ENCODE measurements at regions not wholly inside any gene's neighbourhood (a gene's known extent, or its start where the extent isn't known, plus 50 kb on each side); places are given as distances from the start of the nearest gene placed in this dataset.

- H3K4me3 Mint-ChIP-seq: no peak overlapping the region
- no peak for TF ChIP-seq MYBL2 (CRISPR knock-in tag; IDR thresholded peaks at IDR 0.05)
- no peak for TF ChIP-seq ELF4 (CRISPR knock-in tag; IDR thresholded peaks at IDR 0.05; ENCODE audit: low read depth)
- TF ChIP-seq, protein P1, sequence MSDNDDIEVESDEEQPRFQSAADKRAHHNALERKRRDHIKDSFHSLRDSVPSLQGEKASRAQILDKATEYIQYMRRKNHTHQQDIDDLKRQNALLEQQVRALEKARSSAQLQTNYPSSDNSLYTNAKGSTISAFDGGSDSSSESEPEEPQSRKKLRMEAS (CRISPR knock-in tag; IDR thresholded peaks at IDR 0.05): no peak
- TF ChIP-seq ZNF317 (CRISPR knock-in tag; IDR thresholded peaks at IDR 0.05; ENCODE audit: borderline replicate concordance, low read depth): no peak
- no peak for TF ChIP-seq ZNF232 (CRISPR knock-in tag; IDR thresholded peaks at IDR 0.05)
- TF ChIP-seq TEAD4 (CRISPR knock-in tag; IDR thresholded peaks at IDR 0.05): no peak
- no peak for TF ChIP-seq ZBTB43 (CRISPR knock-in tag; IDR thresholded peaks at IDR 0.05)
- no peak for TF ChIP-seq SMAD4 (CRISPR knock-in tag; IDR thresholded peaks at IDR 0.05)
- TF ChIP-seq STAT6 (CRISPR knock-in tag; conservative IDR thresholded peaks at IDR 0.05; ENCODE audit: low read depth): no peak
- TF ChIP-seq ZNF512 (CRISPR knock-in tag; IDR thresholded peaks at IDR 0.05; ENCODE audit: borderline replicate concordance): no peak
- TF ChIP-seq ZNF138 (CRISPR knock-in tag; conservative IDR thresholded peaks at IDR 0.05): no peak
- TF ChIP-seq OVOL2 (CRISPR knock-in tag; IDR thresholded peaks at IDR 0.05; ENCODE audit: borderline replicate concordance): no peak
- TF ChIP-seq, protein P2, sequence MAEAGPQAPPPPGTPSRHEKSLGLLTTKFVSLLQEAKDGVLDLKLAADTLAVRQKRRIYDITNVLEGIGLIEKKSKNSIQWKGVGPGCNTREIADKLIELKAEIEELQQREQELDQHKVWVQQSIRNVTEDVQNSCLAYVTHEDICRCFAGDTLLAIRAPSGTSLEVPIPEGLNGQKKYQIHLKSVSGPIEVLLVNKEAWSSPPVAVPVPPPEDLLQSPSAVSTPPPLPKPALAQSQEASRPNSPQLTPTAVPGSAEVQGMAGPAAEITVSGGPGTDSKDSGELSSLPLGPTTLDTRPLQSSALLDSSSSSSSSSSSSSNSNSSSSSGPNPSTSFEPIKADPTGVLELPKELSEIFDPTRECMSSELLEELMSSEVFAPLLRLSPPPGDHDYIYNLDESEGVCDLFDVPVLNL (CRISPR knock-in tag; IDR thresholded peaks at IDR 0.05; ENCODE audit: borderline replicate concordance, low read depth): no peak
- TF ChIP-seq CBFB (CRISPR knock-in tag; IDR thresholded peaks at IDR 0.05; ENCODE audit: low read depth): no peak
- no peak for TF ChIP-seq SOX15 (CRISPR knock-in tag; IDR thresholded peaks at IDR 0.05)
- TF ChIP-seq, protein P3, sequence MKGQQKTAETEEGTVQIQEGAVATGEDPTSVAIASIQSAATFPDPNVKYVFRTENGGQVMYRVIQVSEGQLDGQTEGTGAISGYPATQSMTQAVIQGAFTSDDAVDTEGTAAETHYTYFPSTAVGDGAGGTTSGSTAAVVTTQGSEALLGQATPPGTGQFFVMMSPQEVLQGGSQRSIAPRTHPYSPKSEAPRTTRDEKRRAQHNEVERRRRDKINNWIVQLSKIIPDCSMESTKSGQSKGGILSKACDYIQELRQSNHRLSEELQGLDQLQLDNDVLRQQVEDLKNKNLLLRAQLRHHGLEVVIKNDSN (CRISPR knock-in tag; IDR thresholded peaks at IDR 0.05): no peak
- H3K27me3 Mint-ChIP-seq (ENCODE audit: low read depth): no peaks in the 10 kb centered on the region
- CTCF ChIA-PET: interaction anchor here (1.1 kb wide), 1 partner anchor 66 kb away, joined by 4 read pairs; no protein-coding TSS in a partner anchor
- no peak overlapping the region for H3K27ac Mint-ChIP-seq
- H3K4me1 Mint-ChIP-seq: no peaks in the 10 kb centered on the region; the same call in 1 of the 2 replicates
- ATAC-seq (no peak), DNase-seq (ENCODE audit: low spot score) (no peak)
- POLR2A ChIA-PET: no interaction called here
- H3K9me3 Mint-ChIP-seq: 0 out of 2 replicates have a peak, but pooled peaks cover 3% of the 10 kb centered on the region
- H3K36me3 Mint-ChIP-seq: peaks cover 13% of the 10 kb centered on the region
These were observed 512.8 kb downstream of the UQCRFS1 start for GRCh38 chr19:28700176-28700575.

DNA sequence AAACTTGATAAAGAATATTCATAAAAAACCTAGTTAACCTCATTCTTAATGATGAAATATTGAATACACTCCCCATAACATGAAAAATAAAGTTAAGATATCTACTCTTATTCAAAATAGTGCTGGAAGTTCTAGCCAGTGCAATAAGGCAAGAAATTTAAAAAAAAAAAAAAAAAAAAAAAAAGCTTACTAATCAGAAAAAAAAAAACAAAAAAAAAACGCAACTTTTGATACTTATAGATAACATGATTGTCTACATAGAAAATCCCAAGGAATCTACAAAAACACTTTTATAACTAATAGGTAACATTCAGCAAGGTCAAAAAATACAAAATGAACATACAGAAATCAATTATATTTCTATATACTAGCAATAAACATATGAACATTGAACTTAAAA lies 515.6 kb downstream of the UQCRFS1 start:
- DNase-seq (ENCODE audit: low spot score): no peak
- Mint-ChIP-seq H3K36me3 (peaks cover 27% of the 10 kb centered on the region), H3K27ac (no peak overlapping the region), H3K9me3 (peaks cover 19% of the 10 kb centered on the region), H3K4me1 (no peaks in the 10 kb centered on the region), H3K4me3 (no peak overlapping the region), H3K27me3 (ENCODE audit: low read depth) (no peaks in the 10 kb centered on the region)
- ATAC-seq: no peak
- POLR2A ChIA-PET: interaction anchor here (0.6 kb wide), 1 partner anchor 126 kb away, joined by 3 read pairs; no protein-coding TSS in a partner anchor
- CTCF ChIA-PET: interaction anchor here (0.5 kb wide), 1 partner anchor 1518 kb away, joined by 3 read pairs; no protein-coding TSS in a partner anchor
- TF ChIP-seq SMAD4 (CRISPR knock-in tag; IDR thresholded peaks at IDR 0.05) (no peak), ELF4 (CRISPR knock-in tag; IDR thresholded peaks at IDR 0.05; ENCODE audit: low read depth) (no peak), ETV6 (CRISPR knock-in tag; IDR thresholded peaks at IDR 0.05) (no peak), TCF7 (CRISPR knock-in tag; IDR thresholded peaks at IDR 0.05; ENCODE audit: low read depth) (no peak), NFYB (CRISPR knock-in tag; conservative IDR thresholded peaks at IDR 0.05; ENCODE audit: low read depth) (no peak), OVOL2 (CRISPR knock-in tag; IDR thresholded peaks at IDR 0.05; ENCODE audit: borderline replicate concordance) (no peak)
- TF ChIP-seq, protein P4, sequence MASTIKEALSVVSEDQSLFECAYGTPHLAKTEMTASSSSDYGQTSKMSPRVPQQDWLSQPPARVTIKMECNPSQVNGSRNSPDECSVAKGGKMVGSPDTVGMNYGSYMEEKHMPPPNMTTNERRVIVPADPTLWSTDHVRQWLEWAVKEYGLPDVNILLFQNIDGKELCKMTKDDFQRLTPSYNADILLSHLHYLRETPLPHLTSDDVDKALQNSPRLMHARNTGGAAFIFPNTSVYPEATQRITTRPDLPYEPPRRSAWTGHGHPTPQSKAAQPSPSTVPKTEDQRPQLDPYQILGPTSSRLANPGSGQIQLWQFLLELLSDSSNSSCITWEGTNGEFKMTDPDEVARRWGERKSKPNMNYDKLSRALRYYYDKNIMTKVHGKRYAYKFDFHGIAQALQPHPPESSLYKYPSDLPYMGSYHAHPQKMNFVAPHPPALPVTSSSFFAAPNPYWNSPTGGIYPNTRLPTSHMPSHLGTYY (CRISPR knock-in tag; IDR thresholded peaks at IDR 0.05): no peak
- TF ChIP-seq, protein P5, sequence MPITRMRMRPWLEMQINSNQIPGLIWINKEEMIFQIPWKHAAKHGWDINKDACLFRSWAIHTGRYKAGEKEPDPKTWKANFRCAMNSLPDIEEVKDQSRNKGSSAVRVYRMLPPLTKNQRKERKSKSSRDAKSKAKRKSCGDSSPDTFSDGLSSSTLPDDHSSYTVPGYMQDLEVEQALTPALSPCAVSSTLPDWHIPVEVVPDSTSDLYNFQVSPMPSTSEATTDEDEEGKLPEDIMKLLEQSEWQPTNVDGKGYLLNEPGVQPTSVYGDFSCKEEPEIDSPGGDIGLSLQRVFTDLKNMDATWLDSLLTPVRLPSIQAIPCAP (CRISPR knock-in tag; IDR thresholded peaks at IDR 0.05): no peak
- TF ChIP-seq, protein P6, sequence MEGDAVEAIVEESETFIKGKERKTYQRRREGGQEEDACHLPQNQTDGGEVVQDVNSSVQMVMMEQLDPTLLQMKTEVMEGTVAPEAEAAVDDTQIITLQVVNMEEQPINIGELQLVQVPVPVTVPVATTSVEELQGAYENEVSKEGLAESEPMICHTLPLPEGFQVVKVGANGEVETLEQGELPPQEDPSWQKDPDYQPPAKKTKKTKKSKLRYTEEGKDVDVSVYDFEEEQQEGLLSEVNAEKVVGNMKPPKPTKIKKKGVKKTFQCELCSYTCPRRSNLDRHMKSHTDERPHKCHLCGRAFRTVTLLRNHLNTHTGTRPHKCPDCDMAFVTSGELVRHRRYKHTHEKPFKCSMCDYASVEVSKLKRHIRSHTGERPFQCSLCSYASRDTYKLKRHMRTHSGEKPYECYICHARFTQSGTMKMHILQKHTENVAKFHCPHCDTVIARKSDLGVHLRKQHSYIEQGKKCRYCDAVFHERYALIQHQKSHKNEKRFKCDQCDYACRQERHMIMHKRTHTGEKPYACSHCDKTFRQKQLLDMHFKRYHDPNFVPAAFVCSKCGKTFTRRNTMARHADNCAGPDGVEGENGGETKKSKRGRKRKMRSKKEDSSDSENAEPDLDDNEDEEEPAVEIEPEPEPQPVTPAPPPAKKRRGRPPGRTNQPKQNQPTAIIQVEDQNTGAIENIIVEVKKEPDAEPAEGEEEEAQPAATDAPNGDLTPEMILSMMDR (IDR thresholded peaks at IDR 0.05): no peak

Measured in WTC11 (cell line).